GM19468 (cell line): ENCODE measurements at regions not wholly inside any gene's neighbourhood (a gene's known extent, or its start where the extent isn't known, plus 50 kb on each side); places are given as distances from the start of the nearest gene placed in this dataset.

ENCODE experiments used
- ATAC-seq: cut with Tn5 transposase; IDR thresholded peaks from one replicate; pipeline ENCODE4 v1.9.1; 2021; ENCODE audit warnings: mild to moderate bottlenecking, moderate library complexity, moderate number of reproducible peaks; ENCODE audit not compliant: unreplicated experiment; ENCODE audit errors: extremely low read depth

DNA sequence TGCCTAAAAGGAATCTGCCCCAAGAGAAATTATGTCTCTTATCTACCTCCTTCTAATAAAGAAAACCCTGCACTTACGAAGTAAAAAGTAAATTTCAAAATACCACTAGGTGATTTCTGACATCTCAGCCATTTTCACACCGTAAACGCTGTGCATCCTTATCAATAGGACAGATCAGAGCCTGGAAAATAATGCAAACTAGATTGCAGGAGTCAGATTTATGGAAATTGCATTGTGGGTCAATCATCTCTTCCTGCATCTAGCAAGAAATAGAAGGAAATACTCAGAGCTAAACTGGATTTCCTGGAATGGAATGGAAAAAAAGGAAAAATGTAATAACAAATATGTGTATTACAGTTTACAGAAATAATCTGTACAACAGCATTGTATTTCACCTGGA is 114.3 kb upstream of the PLPPR4 start:
- no peak for ATAC-seq

DNA sequence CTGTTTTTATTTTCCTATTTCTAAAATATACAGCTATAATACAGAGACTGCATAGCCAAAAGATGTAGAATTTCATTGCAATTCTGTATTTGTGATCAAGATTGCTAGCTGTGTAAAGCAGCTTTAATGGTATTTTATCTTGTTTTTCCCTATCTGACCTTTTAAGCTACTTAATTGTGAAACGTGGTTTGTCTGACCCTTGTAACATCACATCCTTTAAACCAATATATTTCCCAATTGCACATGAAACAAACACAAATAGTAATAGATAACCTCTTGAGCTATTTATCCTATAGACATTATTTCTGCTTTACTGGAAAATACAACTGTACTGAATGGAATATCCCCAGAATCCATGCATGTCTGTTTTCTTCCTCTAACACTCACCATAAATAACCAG is 112.2 kb upstream of the PLPPR4 start:
- ATAC-seq, result no peak

DNA sequence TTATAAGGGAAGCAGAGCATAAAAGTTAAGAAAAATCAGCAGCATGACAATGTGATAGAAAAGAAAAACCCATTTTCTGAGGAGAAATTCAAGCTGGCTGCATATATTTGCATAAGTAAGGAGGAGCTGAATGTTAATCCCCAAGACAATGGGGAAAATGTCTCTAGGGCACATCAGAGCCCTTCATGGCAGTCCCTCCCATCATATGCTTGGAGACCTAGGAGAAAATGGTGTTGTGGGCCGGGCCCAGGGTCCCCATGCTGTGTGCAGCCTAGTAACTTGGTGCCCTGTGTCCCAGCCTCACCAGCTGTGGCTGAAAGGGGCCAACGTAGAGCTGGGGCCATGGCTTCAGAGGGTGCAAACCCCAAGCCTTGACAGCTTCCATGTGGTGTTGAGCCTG is 100.6 kb upstream of the PLPPR4 start:
- no peak for ATAC-seq

DNA sequence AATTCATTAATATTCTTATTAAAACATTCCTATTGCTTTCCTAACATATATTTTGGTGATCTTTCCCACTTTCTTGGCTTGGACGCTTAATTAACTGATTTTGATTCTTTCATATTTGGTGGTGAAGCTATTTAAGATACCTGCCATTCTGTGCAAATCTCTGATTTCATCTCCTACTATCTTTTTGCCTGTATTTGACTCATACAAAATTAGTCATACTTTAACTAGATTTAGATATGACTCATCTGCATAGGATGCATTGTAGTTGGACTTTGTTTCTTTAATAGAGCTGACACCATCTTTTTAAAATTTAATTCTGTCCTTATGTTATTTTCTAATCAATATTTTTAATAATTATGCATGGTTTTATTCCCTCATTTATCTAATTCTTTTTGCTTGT is 93.8 kb upstream of the PLPPR4 start:
- ATAC-seq, result no peak

DNA sequence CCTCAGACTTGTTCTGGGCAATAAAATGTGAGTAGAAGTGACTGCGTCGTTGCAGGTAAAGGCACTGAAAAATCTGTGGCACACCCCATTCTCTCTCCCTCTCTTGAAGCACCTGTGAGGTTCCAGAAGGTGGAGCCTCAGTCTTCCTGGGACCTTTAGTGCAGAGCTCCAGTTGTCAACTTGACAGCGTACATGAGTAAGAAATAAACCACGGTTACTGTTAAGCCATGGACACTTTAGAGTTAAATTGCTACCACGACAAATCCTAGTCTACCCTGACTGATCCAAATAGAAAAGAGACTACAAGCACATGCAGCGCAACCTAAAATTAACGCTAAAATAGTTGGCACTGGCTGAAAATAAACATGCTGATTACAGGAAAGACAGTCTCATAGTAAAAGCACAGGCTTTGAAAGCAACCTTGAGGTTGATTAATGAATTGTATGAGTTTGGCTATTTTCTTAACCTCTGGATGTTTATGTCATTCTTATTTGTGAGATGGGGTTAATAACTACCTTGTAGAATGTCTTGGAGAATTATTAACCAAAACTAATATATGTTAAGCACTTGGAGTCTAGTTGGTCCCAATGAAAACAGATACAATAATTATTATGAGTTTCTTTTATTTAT is 93.0 kb upstream of the PLPPR4 start:
- ATAC-seq, result no peak

DNA sequence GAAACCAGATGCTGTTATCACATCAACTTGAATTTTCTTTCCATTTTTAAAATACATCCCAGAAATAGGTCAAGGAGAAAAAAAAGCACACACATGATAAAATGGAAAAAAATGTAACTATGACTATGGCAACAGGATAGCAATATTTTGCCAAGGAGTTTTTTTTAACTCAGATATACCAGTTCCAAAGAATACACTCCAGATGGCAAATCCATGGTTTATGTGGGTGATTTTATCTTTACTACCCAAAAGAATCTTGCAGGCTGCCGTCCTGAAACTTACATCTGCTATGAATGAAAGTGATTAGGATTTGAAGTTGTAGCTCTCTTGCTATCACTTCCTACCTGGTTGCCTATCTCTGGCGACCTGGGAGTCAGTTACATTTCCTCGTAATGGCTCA is 91.0 kb upstream of the PLPPR4 start:
- no peak for ATAC-seq

DNA sequence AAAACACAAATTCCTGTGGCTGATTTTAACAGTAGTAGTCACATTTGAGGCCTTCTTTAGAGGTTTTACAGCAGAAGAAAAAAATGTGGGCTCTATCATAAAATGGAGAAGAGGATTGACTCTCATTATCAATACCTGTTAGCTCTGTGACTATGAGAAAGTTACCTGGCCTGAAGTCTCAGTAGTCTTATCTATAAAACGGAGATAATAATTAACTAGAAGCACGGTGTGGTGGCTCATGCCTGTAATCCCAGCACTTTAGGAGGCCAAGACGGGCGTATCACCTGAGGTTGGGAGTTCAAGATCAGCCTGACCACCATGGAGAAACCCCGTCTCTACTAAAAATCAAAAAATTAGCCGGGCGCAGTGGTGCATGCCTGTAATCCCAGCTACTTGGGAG is 90.4 kb upstream of the PLPPR4 start:
- no peak for ATAC-seq

DNA sequence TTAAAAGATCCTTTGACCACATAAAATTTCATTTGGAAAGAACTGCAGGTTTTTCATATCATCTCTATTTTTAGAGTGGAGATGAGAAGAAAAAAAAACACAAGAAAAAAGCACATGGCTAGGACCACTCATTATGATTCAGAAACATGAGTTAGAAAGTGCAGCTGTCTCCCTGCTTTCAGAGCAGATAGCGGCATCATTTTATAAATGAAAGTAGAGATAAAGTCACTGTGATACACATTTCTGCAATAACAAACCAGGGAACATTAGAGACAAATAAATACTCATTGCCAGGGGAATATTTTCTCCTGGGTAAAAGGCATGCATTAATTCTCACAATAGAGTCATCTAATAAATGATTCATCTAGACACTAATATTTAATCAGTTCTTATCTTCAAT is 87.5 kb upstream of the PLPPR4 start:
- no peak for ATAC-seq

DNA sequence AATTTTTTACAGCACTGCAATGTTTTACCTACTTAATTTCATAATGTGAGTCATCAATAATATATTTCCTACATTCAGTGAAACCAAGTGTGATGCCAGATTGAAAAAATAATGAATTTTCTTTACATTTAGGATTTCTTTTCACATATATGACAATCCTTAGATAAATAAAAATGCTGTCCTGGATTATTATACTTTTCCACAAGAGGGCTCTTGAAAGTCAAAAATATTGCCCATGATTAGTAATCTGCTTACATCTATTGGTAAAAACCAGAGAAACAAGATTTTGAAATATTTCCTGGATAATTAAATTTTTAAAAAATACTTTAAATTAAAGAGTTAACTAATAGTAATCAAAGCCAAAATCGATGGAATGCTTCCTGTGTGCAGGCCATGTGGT is 86.8 kb upstream of the PLPPR4 start:
- ATAC-seq, result no peak

DNA sequence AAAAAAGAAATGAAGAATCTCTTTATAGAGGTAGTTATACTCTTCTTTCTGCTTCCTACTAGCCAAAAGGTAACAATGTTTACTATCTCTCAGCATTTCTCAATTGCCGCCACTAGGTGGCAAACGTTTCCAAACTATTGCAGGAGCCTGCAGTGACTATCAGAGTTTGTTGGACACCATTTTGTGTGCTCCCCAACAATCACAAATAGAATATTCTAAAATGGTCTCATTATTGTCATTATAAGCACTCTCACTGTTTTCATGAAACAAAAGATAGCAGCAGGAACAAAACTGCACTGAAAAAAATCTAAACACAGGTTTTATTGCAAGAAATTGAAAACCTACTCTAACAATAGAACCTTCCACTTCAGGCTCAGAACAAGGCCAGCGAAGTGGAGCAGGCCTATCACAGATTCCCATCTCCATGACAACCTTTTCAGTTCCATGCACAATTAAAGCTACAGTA is 83.9 kb upstream of the PLPPR4 start:
- ATAC-seq, result peak; percentile 98

DNA sequence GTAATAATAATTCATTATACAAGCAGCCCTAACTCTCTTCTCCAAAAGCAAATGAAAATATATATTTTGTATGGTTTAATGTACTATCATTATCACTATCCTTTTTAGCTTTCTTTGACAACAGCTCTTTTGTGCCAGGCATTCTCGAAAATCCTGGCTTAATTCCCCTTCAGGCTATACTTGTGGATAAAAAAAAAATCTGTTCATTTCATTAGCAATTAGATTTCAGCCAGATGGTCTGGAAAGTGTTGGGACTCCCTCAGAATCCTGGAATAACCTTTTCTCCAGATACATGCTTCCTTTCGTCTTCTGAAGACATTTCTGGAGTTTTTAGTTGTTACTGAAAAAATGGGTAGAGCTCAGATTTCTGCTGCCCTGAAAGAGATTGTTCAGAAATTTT is 83.4 kb upstream of the PLPPR4 start:
- ATAC-seq, result no peak

DNA sequence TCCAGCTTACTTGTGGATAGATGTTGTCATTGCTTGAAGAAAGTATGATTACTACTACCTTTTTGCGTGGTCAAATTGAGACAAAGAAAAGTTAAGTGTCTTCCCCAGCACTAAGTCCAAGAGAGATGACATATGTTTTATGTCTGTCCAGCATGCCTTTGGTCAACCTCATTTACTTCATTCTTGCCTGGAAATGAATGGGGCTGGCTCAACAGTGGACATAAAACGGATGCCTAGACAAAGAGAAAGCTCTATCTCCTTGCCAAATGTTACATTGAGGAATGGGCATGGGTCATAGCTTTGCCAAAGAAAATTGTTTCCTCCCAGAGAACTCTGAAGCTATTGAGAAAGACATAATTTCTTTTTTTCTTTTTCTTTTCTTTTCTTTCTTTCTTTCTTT is 82.4 kb upstream of the PLPPR4 start:
- ATAC-seq, result no peak

DNA sequence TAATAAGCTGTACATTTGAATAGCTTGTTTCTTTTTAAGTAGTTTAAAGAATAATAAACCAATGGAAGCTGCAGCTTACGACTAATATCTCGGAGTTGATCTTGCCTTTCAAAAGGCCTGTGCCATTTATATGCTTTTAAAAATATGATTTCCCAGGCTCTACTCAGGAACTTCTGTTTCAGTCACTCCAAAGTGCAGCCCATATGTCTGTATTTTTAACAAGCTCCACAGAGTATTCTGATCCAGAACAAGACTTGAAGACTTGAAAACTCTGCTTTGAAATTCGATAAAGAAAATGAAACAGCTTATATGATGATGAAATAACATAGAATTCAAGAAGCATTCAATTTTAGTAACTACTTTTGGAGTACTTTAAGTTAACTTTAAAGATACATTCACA is 79.1 kb upstream of the PLPPR4 start:
- no peak for ATAC-seq

DNA sequence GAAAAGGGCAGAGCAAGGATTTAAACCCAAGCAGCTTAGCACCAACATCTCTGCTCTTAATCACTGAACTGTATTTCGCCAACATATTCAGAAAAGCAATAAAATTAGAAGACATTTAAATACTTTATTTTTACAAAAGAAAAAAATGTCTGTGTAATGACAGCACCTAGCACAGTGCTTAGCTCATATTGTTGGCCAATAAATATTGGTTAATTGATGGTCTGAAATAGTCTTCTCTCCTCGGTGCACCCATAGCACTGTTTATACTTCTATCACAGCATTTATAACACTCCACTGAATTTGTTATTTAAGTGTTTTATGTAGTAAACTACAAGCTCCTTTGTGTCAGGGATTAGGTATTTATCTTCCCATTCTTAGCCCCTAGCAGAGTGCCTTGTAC is 70.9 kb upstream of the PLPPR4 start:
- ATAC-seq, result no peak

DNA sequence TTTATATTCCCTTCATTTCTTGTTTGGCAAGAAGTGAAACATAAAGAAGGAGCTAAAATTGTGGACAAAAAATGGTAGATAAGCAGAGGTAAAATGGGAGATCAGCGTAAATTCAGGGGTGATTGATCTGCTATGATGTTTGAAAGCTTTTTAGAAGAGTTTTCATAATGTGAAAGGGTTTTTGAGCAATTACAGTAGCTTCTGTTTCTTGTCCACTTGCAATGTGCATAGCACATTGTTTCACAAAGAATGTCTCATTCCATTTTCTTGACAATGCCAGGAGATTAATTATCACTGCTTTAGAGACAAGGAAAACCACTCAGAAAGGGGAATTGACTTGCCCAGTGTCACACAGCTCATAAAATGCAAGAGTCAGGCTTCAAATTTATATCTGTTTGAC is 65.9 kb upstream of the PLPPR4 start:
- no peak for ATAC-seq

DNA sequence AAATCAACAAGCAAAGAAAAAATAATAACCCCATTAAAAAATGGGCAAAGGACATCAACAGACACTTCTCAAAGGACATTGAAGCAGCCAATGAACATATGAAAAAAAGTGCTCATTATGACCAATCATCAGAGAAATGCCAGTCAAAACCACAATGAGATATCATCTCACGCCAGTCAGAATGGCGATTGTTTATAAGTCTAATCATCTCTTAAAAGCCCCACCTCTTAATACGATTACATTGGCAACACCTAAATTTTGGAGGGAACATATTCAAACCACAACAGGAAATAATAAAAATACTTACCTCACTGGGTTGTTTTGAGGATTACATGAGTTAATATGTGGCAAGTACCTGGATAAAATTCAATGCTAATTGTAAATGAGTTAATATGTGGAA is 57.1 kb upstream of the PLPPR4 start:
- no peak for ATAC-seq
